ENCODE measurements at regions not wholly inside any gene's neighbourhood (a gene's known extent, or its start where the extent isn't known, plus 50 kb on each side); places are given as distances from the start of the nearest gene placed in this dataset.

DNA sequence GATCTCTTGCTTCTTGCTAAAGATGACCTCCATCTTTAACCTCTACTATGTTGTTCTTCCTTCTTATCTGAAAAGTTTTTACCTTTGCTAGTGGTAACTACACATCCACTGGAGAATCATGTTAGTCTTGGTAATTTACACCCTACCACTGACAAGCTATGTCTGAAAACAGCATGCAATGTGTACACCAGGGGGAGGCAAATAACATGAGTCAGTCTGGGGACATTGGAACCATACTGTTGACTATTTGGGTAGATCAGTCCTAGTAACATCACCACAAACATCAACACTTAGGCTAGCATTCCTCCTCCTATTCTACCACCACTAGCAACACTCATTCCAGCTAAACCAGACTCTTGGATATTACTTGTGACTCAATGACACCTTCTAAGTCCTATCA lies 549.0 kb downstream of the KCNT2 start:
- Histone ChIP-seq H3K4me2 (ENCODE audit: insufficient read depth, low read length) (no peak overlapping the region), H3K27ac (ENCODE audit: low read length) (no peak overlapping the region), H3K4me1 (ENCODE audit: insufficient read depth, low read length) (no peaks in the 10 kb centered on the region), H3K27me3 (ENCODE audit: insufficient read depth, low read length, poor library complexity) (no peaks in the 10 kb centered on the region), H3K36me3 (ENCODE audit: insufficient read depth, low read length) (no peaks in the 10 kb centered on the region), H3K9me3 (ENCODE audit: insufficient read depth, low read length, severe bottlenecking) (no peaks in the 10 kb centered on the region), H3K79me2 (ENCODE audit: insufficient read depth, low read length) (no peaks in the 10 kb centered on the region), H3K9ac (ENCODE audit: low read depth, low read length) (no peak overlapping the region), H4K20me1 (ENCODE audit: insufficient read depth, low read length) (no peaks in the 10 kb centered on the region), H2AFZ (ENCODE audit: low read depth, low read length) (no peak overlapping the region), H3K4me3 (ENCODE audit: low read depth in 1 of 2, low read length in 2 of 2) (no peak overlapping the region)
- TF ChIP-seq EZH2 (IDR thresholded peaks at IDR 0.05; ENCODE audit: borderline replicate concordance, low read depth, low read length, severe bottlenecking) (no peak), CTCF (IDR thresholded peaks at IDR 0.05; ENCODE audit: borderline replicate concordance, extremely low read depth, low read length, poor library complexity, severe bottlenecking) (no peak)
- ATAC-seq (ENCODE audit: insufficient read depth, low read depth) (no peak), DNase-seq (no peak)

DNA sequence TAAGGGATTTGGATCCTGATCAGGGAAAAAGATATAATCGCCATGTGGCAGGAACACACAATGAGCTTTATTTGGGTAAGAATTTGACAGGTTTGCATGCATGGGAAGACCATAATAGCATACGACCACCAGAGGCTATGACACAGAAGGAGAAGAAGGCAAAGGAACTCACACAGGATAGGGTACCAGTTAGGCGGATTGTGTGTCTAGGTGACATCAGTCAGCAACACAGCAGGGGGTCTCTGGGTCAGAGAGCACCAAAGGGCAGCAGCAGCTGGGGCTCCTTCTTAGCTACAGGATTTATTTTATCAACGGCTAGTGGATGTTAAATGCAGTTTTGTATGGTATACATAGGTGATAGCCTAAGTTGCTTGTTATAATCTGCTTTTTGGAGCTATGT lies 551.3 kb downstream of the KCNT2 start:
- H2AFZ ChIP-seq (ENCODE audit: low read depth, low read length), result no peak overlapping the region
- H3K9me3 ChIP-seq (ENCODE audit: insufficient read depth, low read length, severe bottlenecking), result no peaks in the 10 kb centered on the region
- ATAC-seq (ENCODE audit: insufficient read depth, low read depth), result no peak
- no peaks in the 10 kb centered on the region for H3K27me3 ChIP-seq (ENCODE audit: insufficient read depth, low read length, poor library complexity)
- DNase-seq, result no peak
- no peak overlapping the region for H3K9ac ChIP-seq (ENCODE audit: low read depth, low read length)
- no peaks in the 10 kb centered on the region for H4K20me1 ChIP-seq (ENCODE audit: insufficient read depth, low read length)
- no peak overlapping the region for H3K4me2 ChIP-seq (ENCODE audit: insufficient read depth, low read length)
- no peak overlapping the region for H3K27ac ChIP-seq (ENCODE audit: low read length)
- TF ChIP-seq EZH2 (IDR thresholded peaks at IDR 0.05; ENCODE audit: borderline replicate concordance, low read depth, low read length, severe bottlenecking) (no peak), CTCF (IDR thresholded peaks at IDR 0.05; ENCODE audit: borderline replicate concordance, extremely low read depth, low read length, poor library complexity, severe bottlenecking) (no peak)
- no peaks in the 10 kb centered on the region for H3K4me1 ChIP-seq (ENCODE audit: insufficient read depth, low read length)
- no peaks in the 10 kb centered on the region for H3K36me3 ChIP-seq (ENCODE audit: insufficient read depth, low read length)
- no peak overlapping the region for H3K4me3 ChIP-seq (ENCODE audit: low read depth in 1 of 2, low read length in 2 of 2)
- H3K79me2 ChIP-seq (ENCODE audit: insufficient read depth, low read length), result no peaks in the 10 kb centered on the region

- no peak overlapping the region for H3K4me2 ChIP-seq (ENCODE audit: insufficient read depth, low read length)
- no peaks in the 10 kb centered on the region for H3K79me2 ChIP-seq (ENCODE audit: insufficient read depth, low read length)
- no peaks in the 10 kb centered on the region for H3K4me1 ChIP-seq (ENCODE audit: insufficient read depth, low read length)
- H3K27ac ChIP-seq (ENCODE audit: low read length), result no peak overlapping the region
- no peak overlapping the region for H2AFZ ChIP-seq (ENCODE audit: low read depth, low read length)
- no peak overlapping the region for H3K4me3 ChIP-seq (ENCODE audit: low read depth in 1 of 2, low read length in 2 of 2)
- no peaks in the 10 kb centered on the region for H4K20me1 ChIP-seq (ENCODE audit: insufficient read depth, low read length)
- TF ChIP-seq EZH2 (IDR thresholded peaks at IDR 0.05; ENCODE audit: borderline replicate concordance, low read depth, low read length, severe bottlenecking) (no peak), CTCF (IDR thresholded peaks at IDR 0.05; ENCODE audit: borderline replicate concordance, extremely low read depth, low read length, poor library complexity, severe bottlenecking) (no peak)
- ATAC-seq (ENCODE audit: insufficient read depth, low read depth), result no peak
- H3K27me3 ChIP-seq (ENCODE audit: insufficient read depth, low read length, poor library complexity), result no peaks in the 10 kb centered on the region
- no peaks in the 10 kb centered on the region for H3K36me3 ChIP-seq (ENCODE audit: insufficient read depth, low read length)
- DNase-seq, result no peak
- H3K9me3 ChIP-seq (ENCODE audit: insufficient read depth, low read length, severe bottlenecking), result no peaks in the 10 kb centered on the region
- no peak overlapping the region for H3K9ac ChIP-seq (ENCODE audit: low read depth, low read length)
Observed at GRCh38 chr1:196049407-196049806, 558.8 kb downstream of the KCNT2 start.

- Histone ChIP-seq H3K27ac (ENCODE audit: low read length) (no peak overlapping the region), H3K9ac (ENCODE audit: low read depth, low read length) (no peak overlapping the region), H3K27me3 (ENCODE audit: insufficient read depth, low read length, poor library complexity) (no peaks in the 10 kb centered on the region), H3K79me2 (ENCODE audit: insufficient read depth, low read length) (no peaks in the 10 kb centered on the region), H3K9me3 (ENCODE audit: insufficient read depth, low read length, severe bottlenecking) (no peaks in the 10 kb centered on the region), H2AFZ (ENCODE audit: low read depth, low read length) (no peak overlapping the region), H3K4me2 (ENCODE audit: insufficient read depth, low read length) (no peak overlapping the region), H3K4me1 (ENCODE audit: insufficient read depth, low read length) (no peaks in the 10 kb centered on the region), H4K20me1 (ENCODE audit: insufficient read depth, low read length) (no peaks in the 10 kb centered on the region), H3K36me3 (ENCODE audit: insufficient read depth, low read length) (no peaks in the 10 kb centered on the region), H3K4me3 (ENCODE audit: low read depth in 1 of 2, low read length in 2 of 2) (no peak overlapping the region)
- no peak for DNase-seq
- no peak for TF ChIP-seq EZH2 (IDR thresholded peaks at IDR 0.05; ENCODE audit: borderline replicate concordance, low read depth, low read length, severe bottlenecking)
- no peak for TF ChIP-seq CTCF (IDR thresholded peaks at IDR 0.05; ENCODE audit: borderline replicate concordance, extremely low read depth, low read length, poor library complexity, severe bottlenecking)
- ATAC-seq (ENCODE audit: insufficient read depth, low read depth), result no peak
Observed at GRCh38 chr1:196043268-196043667, 565.0 kb downstream of the KCNT2 start.
